SK-N-SH (cell line): ENCODE measurements at regions not wholly inside any gene's neighbourhood (a gene's known extent, or its start where the extent isn't known, plus 50 kb on each side); places are given as distances from the start of the nearest gene placed in this dataset.

Source experiments
- CTCF ChIA-PET: fragments of 300-600, 350-600 bp; formaldehyde crosslinking; extraction: SDS; loops from one replicate; lab custom pipeline; 2021; lab: Yijun Ruan, JAX
- POLR2A ChIA-PET: fragments of 350-600 bp; sonication (Branson Sonifier 250); formaldehyde crosslinking; extraction: SDS; loops from one replicate; lab custom pipeline; 2020; ENCODE audit warnings: antibody characterized with exemption, inconsistent platforms; lab: Yijun Ruan, JAX
- DNase-seq: peaks from one replicate; pipeline ENCODE4 v3.0.0; 2012
- H2AFZ ChIP-seq: fragments of 200-600 bp; sonication (generic); 2 replicates; pipeline ENCODE4 v1.8.1; 2016; ENCODE audit warnings: antibody characterized with exemption, mild to moderate bottlenecking, low read depth
- H3F3A ChIP-seq: fragments of 200-600 bp; sonication (generic); replicated peaks from 2 replicates; pipeline ENCODE3; 2016; ENCODE audit warnings: antibody characterized with exemption, mild to moderate bottlenecking; ENCODE audit not compliant: insufficient read depth
- H3K27ac ChIP-seq, 2 experiments: fragments of 200-500 bp in 1 of 2; fragments of 200-600 bp in 1 of 2; sonication (Bioruptor generic) in 1 of 2; sonication (generic), shearing (Covaris generic) in 1 of 2; 2 replicates each; pipeline versions ENCODE4 v1.5.1 to v1.6.1; 2014 to 2016; ENCODE audit warnings: low read depth in 2 of 2, inconsistent platforms in 1 of 2, low read length in 1 of 2, mild to moderate bottlenecking in 1 of 2, mixed read lengths in 1 of 2
- H3K27me3 ChIP-seq: fragments of 200-600 bp; sonication (generic), shearing (Covaris generic); 2 replicates; pipeline ENCODE4 v1.6.1; 2016; ENCODE audit warnings: mixed run types; ENCODE audit not compliant: insufficient read depth
- H3K36me3 ChIP-seq, 2 experiments: fragments of 200-500 bp in 1 of 2; fragments of 200-600 bp in 1 of 2; sonication (Bioruptor generic) in 1 of 2; sonication (generic) in 1 of 2; replicated peaks in 1 of 2; 2 replicates each; pipeline versions ENCODE3 to v1.5.1; 2014 to 2016; ENCODE audit warnings: low read length in 1 of 2, mild to moderate bottlenecking in 1 of 2; ENCODE audit not compliant: insufficient read depth in 2 of 2, control insufficient read depth in 1 of 2
- H3K4me1 ChIP-seq, 2 experiments: fragments of 200-500 bp in 1 of 2; fragments of 200-600 bp in 1 of 2; sonication (Bioruptor generic) in 1 of 2; sonication (generic), shearing (Covaris generic) in 1 of 2; 2 replicates each; pipeline versions ENCODE4 v1.5.1 to v1.6.1; 2014 to 2016; ENCODE audit warnings: low read depth in 1 of 2, low read length in 1 of 2, mixed run types in 1 of 2; ENCODE audit not compliant: insufficient read depth in 2 of 2, control insufficient read depth in 1 of 2
- H3K4me2 ChIP-seq: fragments of 200-600 bp; sonication (generic), shearing (Covaris generic); 2 replicates; pipeline ENCODE4 v1.6.1; 2017; ENCODE audit warnings: mixed run types
- H3K4me3 ChIP-seq, 2 experiments: fragments of 200-500 bp in 1 of 2; fragments of 200-600 bp in 1 of 2; sonication (Bioruptor generic) in 1 of 2; sonication (generic), shearing (Covaris generic) in 1 of 2; 2 replicates each; pipeline versions ENCODE4 v1.5.1 to v1.8.1; 2014 to 2016; ENCODE audit warnings: low read depth in 2 of 2, inconsistent platforms in 1 of 2, low read length in 1 of 2, mild to moderate bottlenecking in 1 of 2, mixed read lengths in 1 of 2, moderate library complexity in 1 of 2
- H3K79me2 ChIP-seq: fragments of 200-600 bp; sonication (generic); 2 replicates; pipeline ENCODE4 v1.8.1; 2017; ENCODE audit warnings: mild to moderate bottlenecking; ENCODE audit not compliant: insufficient read depth
- H3K9ac ChIP-seq: fragments of 200-600 bp; sonication (generic); 2 replicates; pipeline ENCODE4 v1.6.1; 2017; ENCODE audit warnings: mixed run types
- H3K9me2 ChIP-seq: fragments of 200-600 bp; sonication (generic); 2 replicates; pipeline ENCODE4 v1.6.1; 2017; ENCODE audit warnings: mixed run types
- H3K9me3 ChIP-seq: fragments of 200-600 bp; sonication (generic); 2 replicates; pipeline ENCODE4 v1.6.1; 2017; ENCODE audit warnings: mixed run types, mild to moderate bottlenecking, moderate library complexity
- H4K20me1 ChIP-seq: fragments of 200-600 bp; sonication (generic); 2 replicates; pipeline ENCODE4 v1.6.1; 2017; ENCODE audit warnings: mild to moderate bottlenecking, mixed run types; ENCODE audit not compliant: insufficient read depth
- CHD2 ChIP-seq: fragments of 150-350 bp; IDR thresholded peaks from 2 replicates; pipeline ENCODE4 v1.6.1; 2018; ENCODE audit warnings: low read length; ENCODE audit not compliant: partially characterized antibody
- ELF1 ChIP-seq: IDR thresholded peaks from 2 replicates; pipeline ENCODE4 v1.4.0; 2012
- FOSL2 ChIP-seq: IDR thresholded peaks from 2 replicates; pipeline ENCODE4 v1.4.0; 2012; ENCODE audit warnings: low read depth, mild to moderate bottlenecking, moderate library complexity, borderline replicate concordance
- GATA2 ChIP-seq: sonication (generic); formaldehyde crosslinking; IDR thresholded peaks from 2 replicates; pipeline ENCODE4 v1.5.0; 2020; ENCODE audit warnings: mild to moderate bottlenecking, missing genetic modification reagents
- IRF3 ChIP-seq: fragments of 150-350 bp; IDR thresholded peaks from 2 replicates; pipeline ENCODE4 v1.6.1; 2016; ENCODE audit warnings: mild to moderate bottlenecking, low read depth, low read length
- MEF2A ChIP-seq: IDR thresholded peaks from 2 replicates; pipeline ENCODE4 v1.4.0; 2012; ENCODE audit warnings: low read depth, borderline replicate concordance
- MXI1 ChIP-seq: IDR thresholded peaks from 2 replicates; pipeline ENCODE4 v1.6.1; 2012; ENCODE audit warnings: mild to moderate bottlenecking, low read depth, low read length, improper control_type of control experiment
- NRF1 ChIP-seq: IDR thresholded peaks from 2 replicates; pipeline ENCODE4 v1.6.1; 2012; ENCODE audit warnings: low read depth, mild to moderate bottlenecking, low read length
- RAD21 ChIP-seq: IDR thresholded peaks from 2 replicates; pipeline ENCODE4 v1.6.1; 2012; ENCODE audit warnings: mild to moderate bottlenecking, low read length
- RCOR1 ChIP-seq: fragments of 150-350 bp; IDR thresholded peaks from 2 replicates; pipeline ENCODE4 v1.6.1; 2017; ENCODE audit warnings: antibody characterized with exemption, low read length
- SIN3A ChIP-seq: IDR thresholded peaks from 2 replicates; pipeline ENCODE4 v1.6.1; 2012; ENCODE audit warnings: low read depth, mild to moderate bottlenecking, low read length, moderate library complexity, borderline replicate concordance
- TAF1 ChIP-seq: IDR thresholded peaks from 2 replicates; pipeline ENCODE4 v1.6.1; 2012; ENCODE audit warnings: low read depth, mild to moderate bottlenecking, low read length, moderate library complexity, borderline replicate concordance
- TCF12 ChIP-seq: IDR thresholded peaks from 2 replicates; pipeline ENCODE4 v1.4.0; 2012
- TEAD4 ChIP-seq: IDR thresholded peaks from 2 replicates; pipeline ENCODE4 v1.4.0; 2012; ENCODE audit warnings: mild to moderate bottlenecking, borderline replicate concordance; ENCODE audit not compliant: insufficient read depth
- YY1 ChIP-seq: IDR thresholded peaks from 2 replicates; pipeline ENCODE4 v1.4.0; 2012; ENCODE audit warnings: low read depth, mild to moderate bottlenecking
- WGBS: methylation state at CpG from one replicate; pipeline ENCODE4 v1.1.6; 2017; ENCODE audit warnings: low lambda C conversion rate; 5-methylcytosine and 5-hydroxymethylcytosine counted together
- TF ChIP-seq, protein P1 (sequence below): IDR thresholded peaks from 2 replicates; pipeline ENCODE4 v1.4.0; 2012; ENCODE audit warnings: low read depth, borderline replicate concordance
- TF ChIP-seq, protein P2 (sequence below): IDR thresholded peaks from 2 replicates; pipeline ENCODE4; 2012
- TF ChIP-seq, protein P3 (sequence below): fragments of 200-600 bp; sonication (generic); IDR thresholded peaks from 2 replicates; pipeline ENCODE4 v1.6.1; 2017; ENCODE audit warnings: antibody characterized with exemption, mild to moderate bottlenecking, moderate library complexity

GRCh38 chr2:12935796-12936195 lies 219.1 kb downstream of the TRIB2 start:
- DNase-seq, result no peak
- Histone ChIP-seq H3K9me2 (no peaks in the 10 kb centered on the region), H3K9me3 (no peaks in the 10 kb centered on the region), H3K36me3 (no peaks in the 10 kb centered on the region), H3K4me2 (no peak overlapping the region), H3K79me2 (no peaks in the 10 kb centered on the region), H3K4me1 (peaks cover 4 to 19% of the 10 kb centered on the region in 2 experiments; a peak in 3 of 4 replicates), H3K27ac (no peak overlapping the region), H3K9ac (no peak overlapping the region), H2AFZ (no peak overlapping the region), H3K4me3 (no peak overlapping the region), H3F3A (no peaks in the 10 kb centered on the region), H3K27me3 (no peaks in the 10 kb centered on the region), H4K20me1 (no peaks in the 10 kb centered on the region)
- TF ChIP-seq SIN3A, result no peak
- TF ChIP-seq IRF3, result no peak
- TF ChIP-seq, protein P1, sequence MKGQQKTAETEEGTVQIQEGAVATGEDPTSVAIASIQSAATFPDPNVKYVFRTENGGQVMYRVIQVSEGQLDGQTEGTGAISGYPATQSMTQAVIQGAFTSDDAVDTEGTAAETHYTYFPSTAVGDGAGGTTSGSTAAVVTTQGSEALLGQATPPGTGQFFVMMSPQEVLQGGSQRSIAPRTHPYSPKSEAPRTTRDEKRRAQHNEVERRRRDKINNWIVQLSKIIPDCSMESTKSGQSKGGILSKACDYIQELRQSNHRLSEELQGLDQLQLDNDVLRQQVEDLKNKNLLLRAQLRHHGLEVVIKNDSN, result no peak
- TF ChIP-seq NRF1, result no peak
- TF ChIP-seq ELF1, result no peak
- TF ChIP-seq FOSL2, result no peak
- TF ChIP-seq CHD2, result no peak
- TF ChIP-seq RAD21, result no peak
- TF ChIP-seq MXI1, result no peak
- no peak for TF ChIP-seq YY1
- TF ChIP-seq TEAD4, result no peak
- TF ChIP-seq TAF1, result no peak
- TF ChIP-seq, protein P2, sequence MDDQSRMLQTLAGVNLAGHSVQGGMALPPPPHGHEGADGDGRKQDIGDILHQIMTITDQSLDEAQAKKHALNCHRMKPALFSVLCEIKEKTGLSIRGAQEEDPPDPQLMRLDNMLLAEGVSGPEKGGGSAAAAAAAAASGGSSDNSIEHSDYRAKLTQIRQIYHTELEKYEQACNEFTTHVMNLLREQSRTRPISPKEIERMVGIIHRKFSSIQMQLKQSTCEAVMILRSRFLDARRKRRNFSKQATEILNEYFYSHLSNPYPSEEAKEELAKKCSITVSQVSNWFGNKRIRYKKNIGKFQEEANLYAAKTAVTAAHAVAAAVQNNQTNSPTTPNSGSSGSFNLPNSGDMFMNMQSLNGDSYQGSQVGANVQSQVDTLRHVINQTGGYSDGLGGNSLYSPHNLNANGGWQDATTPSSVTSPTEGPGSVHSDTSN, result no peak
- TF ChIP-seq GATA2 (CRISPR knock-in tag), result no peak
- TF ChIP-seq, protein P3, sequence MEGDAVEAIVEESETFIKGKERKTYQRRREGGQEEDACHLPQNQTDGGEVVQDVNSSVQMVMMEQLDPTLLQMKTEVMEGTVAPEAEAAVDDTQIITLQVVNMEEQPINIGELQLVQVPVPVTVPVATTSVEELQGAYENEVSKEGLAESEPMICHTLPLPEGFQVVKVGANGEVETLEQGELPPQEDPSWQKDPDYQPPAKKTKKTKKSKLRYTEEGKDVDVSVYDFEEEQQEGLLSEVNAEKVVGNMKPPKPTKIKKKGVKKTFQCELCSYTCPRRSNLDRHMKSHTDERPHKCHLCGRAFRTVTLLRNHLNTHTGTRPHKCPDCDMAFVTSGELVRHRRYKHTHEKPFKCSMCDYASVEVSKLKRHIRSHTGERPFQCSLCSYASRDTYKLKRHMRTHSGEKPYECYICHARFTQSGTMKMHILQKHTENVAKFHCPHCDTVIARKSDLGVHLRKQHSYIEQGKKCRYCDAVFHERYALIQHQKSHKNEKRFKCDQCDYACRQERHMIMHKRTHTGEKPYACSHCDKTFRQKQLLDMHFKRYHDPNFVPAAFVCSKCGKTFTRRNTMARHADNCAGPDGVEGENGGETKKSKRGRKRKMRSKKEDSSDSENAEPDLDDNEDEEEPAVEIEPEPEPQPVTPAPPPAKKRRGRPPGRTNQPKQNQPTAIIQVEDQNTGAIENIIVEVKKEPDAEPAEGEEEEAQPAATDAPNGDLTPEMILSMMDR, result no peak
- TF ChIP-seq MEF2A, result no peak
- no peak for TF ChIP-seq RCOR1
- no peak for TF ChIP-seq TCF12
- CTCF ChIA-PET, result interaction anchor here (0.9 to 8.7 kb wide), 5 partner anchors 14 to 218 kb away, joined by 3 to 153 read pairs (median 5); no protein-coding TSS in a partner anchor
- WGBS, result 94% methylated on average over 6 of the region's 6 CpGs
- POLR2A ChIA-PET, result interaction anchor here (1.7 kb wide), 1 partner anchor 13 kb away, joined by 8 read pairs; no protein-coding TSS in a partner anchor
